ENCODE measurements at regions not wholly inside any gene's neighbourhood (a gene's known extent, or its start where the extent isn't known, plus 50 kb on each side); places are given as distances from the start of the nearest gene placed in this dataset.

GRCh38 chr18:34386803-34387202, 162.1 kb upstream of the NOL4 start:
- Histone ChIP-seq H3K79me2 (ENCODE audit: insufficient read depth, low read length) (no peaks in the 10 kb centered on the region), H3K4me2 (ENCODE audit: low read depth, low read length) (no peak overlapping the region), H3K4me3 (replicated peaks in 1 of 3; ENCODE audit: insufficient read depth in 1 of 3, low read depth in 2 of 3, low read length in 3 of 3) (no peak overlapping the region), H3K9ac (ENCODE audit: insufficient read depth, low read depth, low read length) (no peak overlapping the region), H3K9me3 (ENCODE audit: low read length) (no peaks in the 10 kb centered on the region), H3K27me3 (ENCODE audit: control insufficient read depth in 1 of 2, insufficient read depth in 2 of 2, low read length in 2 of 2) (no peaks in the 10 kb centered on the region; a peak in 1 of 5 replicates), H2AFZ (ENCODE audit: low read length) (no peak overlapping the region), H3K4me1 (ENCODE audit: insufficient read depth, low read length) (no peaks in the 10 kb centered on the region), H3K36me3 (replicated peaks in 1 of 2; ENCODE audit: control insufficient read depth in 1 of 2, insufficient read depth in 2 of 2, low read length in 2 of 2) (no peaks in the 10 kb centered on the region), H4K20me1 (ENCODE audit: insufficient read depth, low read length) (no peaks in the 10 kb centered on the region), H3K27ac (ENCODE audit: extremely low read length, insufficient read depth, low read length) (no peak overlapping the region)
- no peak for DNase-seq (ENCODE audit: low spot score)
- in situ Hi-C loops (cut with HindIII; ENCODE audit: extremely low pct_ligation_motif_present, low pct_unique_long_range_greater_than_20kb): no loop called here
- no peak for FAIRE-seq
- ATAC-seq: no peak
- WGBS (ENCODE audit: low lambda C conversion rate): 42% methylated on average over 6 of the region's 6 CpGs
- intact Hi-C loops (cut with micrococcal nuclease; ENCODE audit: unreplicated experiment): no loop called here
- BruUV-seq (replicated peaks): no TSS peak
- ChIA-PET CTCF (ENCODE audit: low intra/inter-chr PET ratio, low total read pairs) (no interaction called here), POLR2A (no interaction called here)
- no peak for TF ChIP-seq ZNF543 (CRISPR knock-in tag; IDR thresholded peaks at IDR 0.05)
- TF ChIP-seq ZNF121 (CRISPR knock-in tag; IDR thresholded peaks at IDR 0.05): no peak
- TF ChIP-seq MYC (CRISPR knock-in tag; IDR thresholded peaks at IDR 0.05; ENCODE audit: borderline replicate concordance): no peak
- no peak for TF ChIP-seq TCF12 (IDR thresholded peaks at IDR 0.05)
- TF ChIP-seq TCF12 (CRISPR knock-in tag; IDR thresholded peaks at IDR 0.05): no peak
- no peak for TF ChIP-seq MAF1 (CRISPR knock-in tag; IDR thresholded peaks at IDR 0.05; ENCODE audit: borderline replicate concordance)
- TF ChIP-seq FIP1L1 (IDR thresholded peaks at IDR 0.05; ENCODE audit: borderline replicate concordance, insufficient read depth, low read depth, low read length): no peak
- TF ChIP-seq ZNF674 (CRISPR knock-in tag; IDR thresholded peaks at IDR 0.05; ENCODE audit: low read depth): no peak
- TF ChIP-seq, protein P1, sequence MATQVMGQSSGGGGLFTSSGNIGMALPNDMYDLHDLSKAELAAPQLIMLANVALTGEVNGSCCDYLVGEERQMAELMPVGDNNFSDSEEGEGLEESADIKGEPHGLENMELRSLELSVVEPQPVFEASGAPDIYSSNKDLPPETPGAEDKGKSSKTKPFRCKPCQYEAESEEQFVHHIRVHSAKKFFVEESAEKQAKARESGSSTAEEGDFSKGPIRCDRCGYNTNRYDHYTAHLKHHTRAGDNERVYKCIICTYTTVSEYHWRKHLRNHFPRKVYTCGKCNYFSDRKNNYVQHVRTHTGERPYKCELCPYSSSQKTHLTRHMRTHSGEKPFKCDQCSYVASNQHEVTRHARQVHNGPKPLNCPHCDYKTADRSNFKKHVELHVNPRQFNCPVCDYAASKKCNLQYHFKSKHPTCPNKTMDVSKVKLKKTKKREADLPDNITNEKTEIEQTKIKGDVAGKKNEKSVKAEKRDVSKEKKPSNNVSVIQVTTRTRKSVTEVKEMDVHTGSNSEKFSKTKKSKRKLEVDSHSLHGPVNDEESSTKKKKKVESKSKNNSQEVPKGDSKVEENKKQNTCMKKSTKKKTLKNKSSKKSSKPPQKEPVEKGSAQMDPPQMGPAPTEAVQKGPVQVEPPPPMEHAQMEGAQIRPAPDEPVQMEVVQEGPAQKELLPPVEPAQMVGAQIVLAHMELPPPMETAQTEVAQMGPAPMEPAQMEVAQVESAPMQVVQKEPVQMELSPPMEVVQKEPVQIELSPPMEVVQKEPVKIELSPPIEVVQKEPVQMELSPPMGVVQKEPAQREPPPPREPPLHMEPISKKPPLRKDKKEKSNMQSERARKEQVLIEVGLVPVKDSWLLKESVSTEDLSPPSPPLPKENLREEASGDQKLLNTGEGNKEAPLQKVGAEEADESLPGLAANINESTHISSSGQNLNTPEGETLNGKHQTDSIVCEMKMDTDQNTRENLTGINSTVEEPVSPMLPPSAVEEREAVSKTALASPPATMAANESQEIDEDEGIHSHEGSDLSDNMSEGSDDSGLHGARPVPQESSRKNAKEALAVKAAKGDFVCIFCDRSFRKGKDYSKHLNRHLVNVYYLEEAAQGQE (IDR thresholded peaks at IDR 0.05; ENCODE audit: borderline replicate concordance in 1 of 2, low read depth in 1 of 2, low read length in 2 of 2): no peak
- no peak for TF ChIP-seq ARID2 (CRISPR knock-in tag; IDR thresholded peaks at IDR 0.05; ENCODE audit: borderline replicate concordance)
- no peak for TF ChIP-seq CREM (IDR thresholded peaks at IDR 0.05)
- TF ChIP-seq CREM (CRISPR knock-in tag; IDR thresholded peaks at IDR 0.05): no peak
- TF ChIP-seq NR3C1 (CRISPR knock-in tag; IDR thresholded peaks at IDR 0.05): no peak
- TF ChIP-seq ZKSCAN5 (CRISPR knock-in tag; IDR thresholded peaks at IDR 0.05): no peak
- TF ChIP-seq CBX1 (IDR thresholded peaks at IDR 0.05; ENCODE audit: low read depth): no peak
- TF ChIP-seq ARHGAP35 (CRISPR knock-in tag; IDR thresholded peaks at IDR 0.05; ENCODE audit: borderline replicate concordance): no peak
- no peak for TF ChIP-seq JUND (CRISPR knock-in tag; IDR thresholded peaks at IDR 0.05)
- TF ChIP-seq NFKBIZ (CRISPR knock-in tag; IDR thresholded peaks at IDR 0.05): no peak
- TF ChIP-seq TBX2 (CRISPR knock-in tag; IDR thresholded peaks at IDR 0.05; ENCODE audit: borderline replicate concordance): no peak
- TF ChIP-seq ZXDC (CRISPR knock-in tag; IDR thresholded peaks at IDR 0.05): no peak
